GM04504 (cell line): ENCODE measurements at regions not wholly inside any gene's neighbourhood (a gene's known extent, or its start where the extent isn't known, plus 50 kb on each side); places are given as distances from the start of the nearest gene placed in this dataset.

Experiments
- DNase-seq: peaks from one replicate; pipeline ENCODE4 v3.0.0-alpha.2; 2012; ENCODE audit warnings: low read depth

- DNase-seq = no peak
These were observed 55.7 kb upstream of the RUNX3 start for GRCh38 chr1:24985737-24986136.

GRCh38 chr1:24984800-24985522 lies 54.9 kb upstream of the RUNX3 start:
- DNase-seq = no peak

- DNase-seq = no peak
These were observed 54.2 kb upstream of the RUNX3 start for GRCh38 chr1:24984300-24984699.

GRCh38 chr1:24983006-24983680 lies 53.1 kb upstream of the RUNX3 start:
- no peak for DNase-seq

- DNase-seq = no peak
These were observed 51.5 kb upstream of the RUNX3 start for GRCh38 chr1:24981631-24982005.

- no peak for DNase-seq
These were observed 51.0 kb upstream of the RUNX3 start for GRCh38 chr1:24980836-24981630.
